Sigmoid colon (tissue), 4 donors: ENCODE measurements at regions not wholly inside any gene's neighbourhood (a gene's known extent, or its start where the extent isn't known, plus 50 kb on each side); places are given as distances from the start of the nearest gene placed in this dataset.

Source experiments
- CTCF ChIP-seq, 4 experiments: fragments of 450-650 bp in 3 of 4; fragments of 200-600 bp in 1 of 4; IDR thresholded peaks; one replicate each; pipeline ENCODE4 v1.5.1; 2016 to 2019; ENCODE audit warnings: antibody characterized with exemption in 4 of 4, mild to moderate bottlenecking in 3 of 4, moderate library complexity in 2 of 4
- EP300 ChIP-seq, 4 donors: sonication (generic); formaldehyde crosslinking; IDR thresholded peaks; one replicate each; pipeline ENCODE4 v1.6.1; 2017; ENCODE audit warnings: antibody characterized with exemption in 4 of 4

- TF ChIP-seq CTCF (IDR thresholded peaks at IDR 0.05) (no peak), EP300 (IDR thresholded peaks at IDR 0.05) (no peak)
These were observed 501.6 kb upstream of the SMIM31 start for GRCh38 chr4:164252286-164252685.
